DND-41 (cell line): ENCODE measurements at regions not wholly inside any gene's neighbourhood (a gene's known extent, or its start where the extent isn't known, plus 50 kb on each side); places are given as distances from the start of the nearest gene placed in this dataset.

ENCODE experiments used
- EZH2 ChIP-seq: IDR thresholded peaks from 3 replicates; pipeline ENCODE4 v1.6.1; 2012; ENCODE audit warnings: borderline replicate concordance, low read depth, mild to moderate bottlenecking, moderate library complexity, low read length, inconsistent platforms; ENCODE audit not compliant: severe bottlenecking
- TF ChIP-seq, protein P1 (sequence below): IDR thresholded peaks from 2 replicates; pipeline ENCODE4 v1.5.1; 2012; ENCODE audit warnings: borderline replicate concordance, low read length, moderate library complexity, mild to moderate bottlenecking; ENCODE audit not compliant: poor library complexity, severe bottlenecking; ENCODE audit errors: extremely low read depth

DNA sequence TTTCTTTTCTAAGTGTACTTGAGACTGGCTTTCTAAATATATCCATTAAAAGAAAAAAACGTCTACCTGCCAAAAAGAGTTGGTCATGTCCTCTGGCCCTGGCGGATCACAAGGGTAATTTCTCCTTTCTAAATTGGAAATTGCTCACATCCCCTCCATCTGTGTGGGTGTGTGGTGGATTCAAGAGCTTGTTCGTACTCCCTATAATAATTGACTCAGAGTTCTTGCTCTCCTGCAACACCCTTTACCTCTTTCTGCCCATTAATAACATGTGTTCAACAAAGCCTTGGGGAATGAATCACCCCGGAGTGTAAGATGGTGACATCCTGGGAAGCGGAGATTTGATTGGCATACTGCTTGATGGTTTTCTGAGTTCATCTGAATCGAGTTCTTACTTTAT, 263.8 kb downstream of the ALDH8A1 start:
- TF ChIP-seq, protein P1, sequence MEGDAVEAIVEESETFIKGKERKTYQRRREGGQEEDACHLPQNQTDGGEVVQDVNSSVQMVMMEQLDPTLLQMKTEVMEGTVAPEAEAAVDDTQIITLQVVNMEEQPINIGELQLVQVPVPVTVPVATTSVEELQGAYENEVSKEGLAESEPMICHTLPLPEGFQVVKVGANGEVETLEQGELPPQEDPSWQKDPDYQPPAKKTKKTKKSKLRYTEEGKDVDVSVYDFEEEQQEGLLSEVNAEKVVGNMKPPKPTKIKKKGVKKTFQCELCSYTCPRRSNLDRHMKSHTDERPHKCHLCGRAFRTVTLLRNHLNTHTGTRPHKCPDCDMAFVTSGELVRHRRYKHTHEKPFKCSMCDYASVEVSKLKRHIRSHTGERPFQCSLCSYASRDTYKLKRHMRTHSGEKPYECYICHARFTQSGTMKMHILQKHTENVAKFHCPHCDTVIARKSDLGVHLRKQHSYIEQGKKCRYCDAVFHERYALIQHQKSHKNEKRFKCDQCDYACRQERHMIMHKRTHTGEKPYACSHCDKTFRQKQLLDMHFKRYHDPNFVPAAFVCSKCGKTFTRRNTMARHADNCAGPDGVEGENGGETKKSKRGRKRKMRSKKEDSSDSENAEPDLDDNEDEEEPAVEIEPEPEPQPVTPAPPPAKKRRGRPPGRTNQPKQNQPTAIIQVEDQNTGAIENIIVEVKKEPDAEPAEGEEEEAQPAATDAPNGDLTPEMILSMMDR: no peak
- TF ChIP-seq EZH2: no peak
